Fibroblast of lung (primary cell): ENCODE measurements at regions not wholly inside any gene's neighbourhood (a gene's known extent, or its start where the extent isn't known, plus 50 kb on each side); places are given as distances from the start of the nearest gene placed in this dataset.

Experiments used
- EZH2 ChIP-seq: IDR thresholded peaks from 2 replicates; pipeline ENCODE4 v1.5.1; 2012; ENCODE audit warnings: low read length, control low read depth, mild to moderate bottlenecking; ENCODE audit errors: missing control alignments
- TF ChIP-seq, protein P1 (sequence below), 2 donors: IDR thresholded peaks in 1 of 2; conservative IDR thresholded peaks in 1 of 2; 1 replicate in 1 of 2; 2 replicates in 1 of 2; pipeline ENCODE4 v1.5.1; 2011 to 2012; ENCODE audit warnings: low read length in 2 of 2, control low read depth in 1 of 2, inconsistent platforms in 1 of 2, low read depth in 1 of 2, mild to moderate bottlenecking in 1 of 2

- TF ChIP-seq, protein P1, sequence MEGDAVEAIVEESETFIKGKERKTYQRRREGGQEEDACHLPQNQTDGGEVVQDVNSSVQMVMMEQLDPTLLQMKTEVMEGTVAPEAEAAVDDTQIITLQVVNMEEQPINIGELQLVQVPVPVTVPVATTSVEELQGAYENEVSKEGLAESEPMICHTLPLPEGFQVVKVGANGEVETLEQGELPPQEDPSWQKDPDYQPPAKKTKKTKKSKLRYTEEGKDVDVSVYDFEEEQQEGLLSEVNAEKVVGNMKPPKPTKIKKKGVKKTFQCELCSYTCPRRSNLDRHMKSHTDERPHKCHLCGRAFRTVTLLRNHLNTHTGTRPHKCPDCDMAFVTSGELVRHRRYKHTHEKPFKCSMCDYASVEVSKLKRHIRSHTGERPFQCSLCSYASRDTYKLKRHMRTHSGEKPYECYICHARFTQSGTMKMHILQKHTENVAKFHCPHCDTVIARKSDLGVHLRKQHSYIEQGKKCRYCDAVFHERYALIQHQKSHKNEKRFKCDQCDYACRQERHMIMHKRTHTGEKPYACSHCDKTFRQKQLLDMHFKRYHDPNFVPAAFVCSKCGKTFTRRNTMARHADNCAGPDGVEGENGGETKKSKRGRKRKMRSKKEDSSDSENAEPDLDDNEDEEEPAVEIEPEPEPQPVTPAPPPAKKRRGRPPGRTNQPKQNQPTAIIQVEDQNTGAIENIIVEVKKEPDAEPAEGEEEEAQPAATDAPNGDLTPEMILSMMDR (conservative IDR thresholded peaks at IDR 0.05 in 1 of 2, IDR thresholded peaks at IDR 0.05 in 1 of 2; ENCODE audit: low read depth in 1 of 2, low read length in 2 of 2): no peak
- TF ChIP-seq EZH2: no peak
Measured at GRCh38 chr11:32280339-32280738, 155.0 kb downstream of the WT1 start.
